IPS-15b (cell line): ENCODE measurements at regions not wholly inside any gene's neighbourhood (a gene's known extent, or its start where the extent isn't known, plus 50 kb on each side); places are given as distances from the start of the nearest gene placed in this dataset.
"Not testable (repeated sequence)": the region's sequence is repeated elsewhere in the genome, so short reads cannot be mapped to it uniquely, and the experiment has no call there.

ENCODE experiments used
- H3K27me3 ChIP-seq: one replicate; pipeline ENCODE4 v1.6.1; 2013; ENCODE audit warnings: low read length; ENCODE audit not compliant: control insufficient read depth, insufficient read depth
- H3K36me3 ChIP-seq: one replicate; pipeline ENCODE4 v1.6.1; 2013; ENCODE audit warnings: low read length; ENCODE audit not compliant: control insufficient read depth, insufficient read depth
- H3K4me1 ChIP-seq: one replicate; pipeline ENCODE4 v1.6.1; 2013; ENCODE audit warnings: mild to moderate bottlenecking, low read length; ENCODE audit not compliant: control insufficient read depth, insufficient read depth
- H3K4me3 ChIP-seq: one replicate; pipeline ENCODE4 v1.5.1; 2013; ENCODE audit warnings: low read depth, low read length
- H3K9ac ChIP-seq: one replicate; pipeline ENCODE4 v1.6.1; 2013; ENCODE audit warnings: low read depth, mild to moderate bottlenecking, low read length
- H3K9me3 ChIP-seq: one replicate; pipeline ENCODE4 v1.6.1; 2013; ENCODE audit warnings: mild to moderate bottlenecking, low read length; ENCODE audit not compliant: control insufficient read depth, insufficient read depth

GRCh38 chr2:34498561-34498960 is 899.5 kb upstream of the FAM98A start:
- H3K4me1 ChIP-seq, result no peaks in the 10 kb centered on the region
- H3K4me3 ChIP-seq, result no peak overlapping the region
- H3K9me3 ChIP-seq, result no peaks in the 10 kb centered on the region
- no peak overlapping the region for H3K9ac ChIP-seq
- no peaks in the 10 kb centered on the region for H3K27me3 ChIP-seq
- no peaks in the 10 kb centered on the region for H3K36me3 ChIP-seq

GRCh38 chr2:34494192-34494591 is 895.1 kb upstream of the FAM98A start:
- H3K36me3 ChIP-seq, H3K9ac ChIP-seq, H3K4me3 ChIP-seq, H3K9me3 ChIP-seq, H3K4me1 ChIP-seq, H3K27me3 ChIP-seq: not testable (repeated sequence)

DNA sequence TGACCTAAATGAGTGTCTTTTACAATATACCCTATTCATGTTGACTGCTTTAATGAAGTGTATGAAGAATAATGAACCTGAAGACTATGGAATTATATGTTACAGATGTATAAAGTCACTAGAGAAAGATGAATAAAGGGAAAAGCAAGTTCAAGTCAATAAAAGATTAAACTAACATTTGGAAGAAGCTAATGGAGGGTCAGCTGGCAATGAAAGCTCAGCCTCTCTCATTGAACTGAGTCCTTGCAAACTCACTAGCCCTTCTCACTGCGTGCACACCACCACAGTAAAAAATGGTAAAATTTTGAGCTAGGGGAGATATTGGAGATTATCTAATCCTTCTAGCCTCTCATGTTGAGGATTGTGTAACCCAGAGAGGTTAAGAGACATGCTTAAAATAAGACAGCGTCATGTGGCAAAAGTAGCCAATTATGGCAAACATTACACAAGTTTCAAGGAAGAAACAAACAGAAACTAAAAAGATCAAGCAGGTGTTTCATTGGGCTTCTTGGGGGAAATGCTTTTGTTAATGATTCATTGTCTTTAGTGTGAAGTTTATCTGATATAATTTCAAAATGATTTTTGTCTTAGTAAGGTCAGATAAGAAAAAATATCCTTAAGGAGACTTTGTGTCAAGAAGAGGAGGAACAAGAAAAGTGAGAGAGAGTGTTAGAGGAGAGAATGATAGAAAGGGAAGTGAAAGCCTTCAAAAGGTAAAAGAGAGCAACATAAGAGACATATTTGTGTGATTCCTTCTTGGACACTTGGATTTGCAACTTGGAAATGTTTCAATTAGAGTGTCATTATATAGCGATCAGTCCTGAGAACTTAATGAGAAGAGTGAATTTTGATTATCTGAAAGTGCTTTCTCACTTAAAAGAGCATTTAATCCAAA is 893.7 kb upstream of the FAM98A start:
- no peak overlapping the region for H3K9ac ChIP-seq
- H3K4me1 ChIP-seq, result no peaks in the 10 kb centered on the region
- no peak overlapping the region for H3K4me3 ChIP-seq
- no peaks in the 10 kb centered on the region for H3K27me3 ChIP-seq
- H3K36me3 ChIP-seq, result no peaks in the 10 kb centered on the region
- no peaks in the 10 kb centered on the region for H3K9me3 ChIP-seq

DNA sequence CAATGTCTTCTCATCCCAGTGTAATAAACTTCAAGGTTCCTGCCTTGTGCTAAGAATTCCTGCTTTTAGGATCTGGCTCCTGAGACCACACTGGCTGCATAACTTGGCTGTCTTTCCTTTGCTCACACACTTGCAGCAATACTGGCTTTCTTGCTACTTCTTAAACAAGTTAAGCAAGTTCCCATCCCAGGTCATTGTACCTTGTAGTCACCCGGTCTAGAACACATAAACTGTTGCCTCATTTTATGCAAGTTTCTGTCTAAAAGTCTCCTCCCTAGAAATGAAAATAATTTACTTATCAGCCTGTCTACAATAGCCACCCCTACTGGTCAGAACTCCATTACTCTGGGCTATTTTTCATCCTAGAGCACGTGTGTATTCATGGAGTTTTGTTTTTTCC is 887.9 kb upstream of the FAM98A start:
- H3K9me3 ChIP-seq, result no peaks in the 10 kb centered on the region
- H3K9ac ChIP-seq, result no peak overlapping the region
- no peaks in the 10 kb centered on the region for H3K4me1 ChIP-seq
- no peaks in the 10 kb centered on the region for H3K27me3 ChIP-seq
- H3K4me3 ChIP-seq, result no peak overlapping the region
- H3K36me3 ChIP-seq, result no peaks in the 10 kb centered on the region

- Histone ChIP-seq H3K4me1 (no peaks in the 10 kb centered on the region), H3K4me3 (no peak overlapping the region), H3K36me3 (no peaks in the 10 kb centered on the region), H3K27me3 (no peaks in the 10 kb centered on the region), H3K9ac (no peak overlapping the region), H3K9me3 (no peaks in the 10 kb centered on the region)
Measured at GRCh38 chr2:34481542-34481941, 882.4 kb upstream of the FAM98A start.

DNA sequence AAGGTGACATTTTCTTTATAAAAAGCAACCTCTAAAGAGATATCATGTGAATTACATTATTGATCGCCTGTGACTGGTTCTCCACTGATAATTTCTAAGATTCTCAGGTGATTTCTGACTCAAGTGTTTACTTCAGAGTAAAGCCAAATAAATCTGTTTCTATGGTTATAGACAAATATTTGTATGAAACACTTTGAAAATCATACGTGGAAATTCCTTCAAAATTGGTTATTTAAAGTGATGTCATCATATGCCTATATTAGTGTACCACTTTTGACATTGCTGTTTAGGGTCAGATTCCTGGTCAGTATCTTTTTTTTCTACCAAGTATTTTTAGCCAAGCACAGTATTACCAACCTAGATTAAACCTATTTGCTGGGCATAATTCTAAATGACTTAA is 881.3 kb upstream of the FAM98A start:
- H3K9ac ChIP-seq, result no peak overlapping the region
- H3K4me1 ChIP-seq, result no peaks in the 10 kb centered on the region
- H3K27me3 ChIP-seq, result no peaks in the 10 kb centered on the region
- H3K4me3 ChIP-seq, result no peak overlapping the region
- no peaks in the 10 kb centered on the region for H3K36me3 ChIP-seq
- H3K9me3 ChIP-seq, result no peaks in the 10 kb centered on the region

DNA sequence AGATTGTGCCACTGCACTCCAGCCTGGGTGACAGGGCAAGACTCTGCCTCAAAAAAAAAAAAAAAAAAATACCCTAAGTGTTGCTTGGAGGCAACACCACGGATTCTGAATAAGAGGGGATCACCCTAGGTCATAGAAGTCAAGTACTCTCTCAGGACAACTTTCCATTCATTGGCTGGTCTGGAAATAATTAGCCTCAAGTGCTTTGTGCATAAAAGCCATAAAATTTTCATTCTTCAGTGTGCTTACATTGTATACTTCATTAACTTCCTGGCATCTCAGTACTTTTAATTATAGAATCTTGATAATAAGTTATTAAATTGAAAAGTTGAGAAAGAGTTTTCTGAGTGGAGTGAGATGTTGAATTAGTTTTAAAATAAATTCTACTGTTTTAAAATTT is 876.1 kb upstream of the FAM98A start:
- Histone ChIP-seq H3K36me3 (no peaks in the 10 kb centered on the region), H3K4me3 (no peak overlapping the region), H3K4me1 (no peaks in the 10 kb centered on the region), H3K27me3 (no peaks in the 10 kb centered on the region), H3K9me3 (no peaks in the 10 kb centered on the region), H3K9ac (no peak overlapping the region)

GRCh38 chr2:34474646-34475045 is 875.5 kb upstream of the FAM98A start:
- no peaks in the 10 kb centered on the region for H3K4me1 ChIP-seq
- no peak overlapping the region for H3K9ac ChIP-seq
- H3K4me3 ChIP-seq, result no peak overlapping the region
- no peaks in the 10 kb centered on the region for H3K36me3 ChIP-seq
- H3K27me3 ChIP-seq, result no peaks in the 10 kb centered on the region
- no peaks in the 10 kb centered on the region for H3K9me3 ChIP-seq

GRCh38 chr2:34447097-34447496 is 848.0 kb upstream of the FAM98A start:
- peaks cover 19% of the 10 kb centered on the region for H3K4me1 ChIP-seq
- no peak overlapping the region for H3K4me3 ChIP-seq
- no peak overlapping the region for H3K9ac ChIP-seq
- no peaks in the 10 kb centered on the region for H3K27me3 ChIP-seq
- H3K36me3 ChIP-seq, result no peaks in the 10 kb centered on the region
- H3K9me3 ChIP-seq, result no peaks in the 10 kb centered on the region

GRCh38 chr2:34423301-34423700 is 824.2 kb upstream of the FAM98A start:
- no peak overlapping the region for H3K9ac ChIP-seq
- H3K4me3 ChIP-seq, result no peak overlapping the region
- no peaks in the 10 kb centered on the region for H3K36me3 ChIP-seq
- H3K4me1 ChIP-seq, result no peaks in the 10 kb centered on the region
- H3K27me3 ChIP-seq, result no peaks in the 10 kb centered on the region
- peaks cover 5% of the 10 kb centered on the region for H3K9me3 ChIP-seq

DNA sequence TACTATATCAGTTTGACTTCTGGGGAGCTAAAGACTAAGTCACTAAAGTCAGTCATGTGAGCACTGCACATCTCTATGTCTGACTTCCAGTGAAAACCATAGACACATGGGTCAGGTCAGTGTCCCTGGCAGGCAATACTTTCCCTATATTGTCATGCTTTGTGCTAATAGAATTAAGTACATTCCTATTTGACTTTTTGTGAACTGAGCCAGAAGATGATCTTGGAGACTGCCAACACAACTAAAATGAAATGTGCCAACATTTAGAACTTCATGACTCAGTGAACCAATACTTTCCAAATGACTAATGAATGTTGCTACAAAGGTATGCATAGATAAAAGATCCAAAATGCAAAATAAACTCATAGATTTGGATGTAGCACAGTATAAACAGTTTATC is 820.8 kb upstream of the FAM98A start:
- Histone ChIP-seq H3K9ac (no peak overlapping the region), H3K27me3 (no peaks in the 10 kb centered on the region), H3K36me3 (no peaks in the 10 kb centered on the region), H3K4me1 (no peaks in the 10 kb centered on the region), H3K9me3 (peaks cover 5% of the 10 kb centered on the region), H3K4me3 (no peak overlapping the region)

GRCh38 chr2:34416856-34417255 is 817.8 kb upstream of the FAM98A start:
- Histone ChIP-seq H3K9me3 (no peaks in the 10 kb centered on the region), H3K4me3 (no peak overlapping the region), H3K9ac (no peak overlapping the region), H3K4me1 (no peaks in the 10 kb centered on the region), H3K36me3 (no peaks in the 10 kb centered on the region), H3K27me3 (no peaks in the 10 kb centered on the region)
